Keratinocyte (primary cell): ENCODE measurements at regions not wholly inside any gene's neighbourhood (a gene's known extent, or its start where the extent isn't known, plus 50 kb on each side); places are given as distances from the start of the nearest gene placed in this dataset.

Source experiments
- DNase-seq: peaks from one replicate; pipeline ENCODE4 v3.0.0-alpha.2; 2011; ENCODE audit warnings: low read depth, missing footprints, low spot score
- FAIRE-seq: peaks from 2 replicates; lab custom pipeline; 2011; peaks lifted over from hg19 to GRCh38; lab: Jason Lieb, UNC
- H2AFZ ChIP-seq: 2 replicates; pipeline ENCODE4 v1.6.0; 2012; ENCODE audit warnings: low read length, control low read depth, inconsistent platforms; ENCODE audit not compliant: control insufficient read depth
- H3K27ac ChIP-seq: 2 replicates; pipeline ENCODE4 v1.5.1; 2011; ENCODE audit warnings: low read length; ENCODE audit not compliant: control insufficient read depth, insufficient read depth
- H3K27me3 ChIP-seq: 3 replicates; pipeline ENCODE4 v1.6.0; 2011; ENCODE audit warnings: low read length; ENCODE audit not compliant: control insufficient read depth, insufficient read depth; ENCODE audit errors: extremely low read depth
- H3K36me3 ChIP-seq, 2 experiments: 2 replicates in 1 of 2; 3 replicates in 1 of 2; pipeline ENCODE4 v1.5.1; 2011; ENCODE audit warnings: low read length in 2 of 2, mild to moderate bottlenecking in 1 of 2; ENCODE audit not compliant: control insufficient read depth in 2 of 2, insufficient read depth in 2 of 2; ENCODE audit errors: extremely low read depth in 1 of 2
- H3K4me1 ChIP-seq: 3 replicates; pipeline ENCODE4 v1.5.1; 2011; ENCODE audit warnings: low read length; ENCODE audit not compliant: control insufficient read depth, insufficient read depth; ENCODE audit errors: extremely low read depth
- H3K4me2 ChIP-seq: 3 replicates; pipeline ENCODE4 v1.6.0; 2011; ENCODE audit warnings: low read depth, low read length; ENCODE audit not compliant: control insufficient read depth, insufficient read depth; ENCODE audit errors: extremely low read depth
- H3K4me3 ChIP-seq, 3 experiments: fragments of 200-600 bp in 1 of 3; sonication (generic) in 1 of 3; 2 replicates in 2 of 3; 3 replicates in 1 of 3; pipeline ENCODE4 v1.5.1; 2011 to 2016; ENCODE audit warnings: low read length in 3 of 3, mild to moderate bottlenecking in 3 of 3, control low read depth in 2 of 3, inconsistent platforms in 1 of 3, low read depth in 1 of 3, mixed read lengths in 1 of 3, mixed run types in 1 of 3, moderate library complexity in 1 of 3; ENCODE audit not compliant: control insufficient read depth in 2 of 3, insufficient read depth in 2 of 3; ENCODE audit errors: extremely low read depth in 1 of 3
- H3K79me2 ChIP-seq: 2 replicates; pipeline ENCODE4 v1.6.0; 2012; ENCODE audit warnings: low read length; ENCODE audit not compliant: control insufficient read depth, insufficient read depth
- H3K9ac ChIP-seq: 3 replicates; pipeline ENCODE4 v1.6.0; 2011; ENCODE audit warnings: low read length; ENCODE audit not compliant: control insufficient read depth, insufficient read depth; ENCODE audit errors: extremely low read depth
- H3K9me1 ChIP-seq: 3 replicates; pipeline ENCODE4 v1.6.0; 2011; ENCODE audit warnings: low read length; ENCODE audit not compliant: control insufficient read depth, insufficient read depth; ENCODE audit errors: extremely low read depth
- H3K9me3 ChIP-seq: 2 replicates; pipeline ENCODE4 v1.5.1; 2012; ENCODE audit warnings: low read depth, low read length; ENCODE audit not compliant: control insufficient read depth
- H4K20me1 ChIP-seq: 3 replicates; pipeline ENCODE4 v1.6.0; 2011; ENCODE audit warnings: low read length; ENCODE audit not compliant: control insufficient read depth, insufficient read depth; ENCODE audit errors: extremely low read depth
- EZH2 ChIP-seq: IDR thresholded peaks from one replicate; pipeline ENCODE4 v1.6.1; 2012; ENCODE audit warnings: inconsistent platforms, mild to moderate bottlenecking, low read length, moderate library complexity
- dilution Hi-C: fragments of 300-500 bp; cut with MboI; formaldehyde crosslinking; loops from one replicate; pipeline ENCODE4 v1.7.0; 2020; ENCODE audit warnings: low sequenced_read_pairs; ENCODE audit not compliant: extremely low pct_ligation_motif_present
- TF ChIP-seq, protein P1 (sequence below), 3 experiments: IDR thresholded peaks in 1 of 3; conservative IDR thresholded peaks in 1 of 3; optimal IDR thresholded peaks in 1 of 3; 2 replicates in 2 of 3; 3 replicates in 1 of 3; pipeline versions ENCODE3 to v1.5.1; 2011; ENCODE audit warnings: low read length in 3 of 3, mild to moderate bottlenecking in 3 of 3, moderate library complexity in 2 of 3, control low read depth in 1 of 3, inconsistent platforms in 1 of 3; ENCODE audit not compliant: insufficient read depth in 2 of 3; ENCODE audit errors: extremely low read depth in 1 of 3

DNA sequence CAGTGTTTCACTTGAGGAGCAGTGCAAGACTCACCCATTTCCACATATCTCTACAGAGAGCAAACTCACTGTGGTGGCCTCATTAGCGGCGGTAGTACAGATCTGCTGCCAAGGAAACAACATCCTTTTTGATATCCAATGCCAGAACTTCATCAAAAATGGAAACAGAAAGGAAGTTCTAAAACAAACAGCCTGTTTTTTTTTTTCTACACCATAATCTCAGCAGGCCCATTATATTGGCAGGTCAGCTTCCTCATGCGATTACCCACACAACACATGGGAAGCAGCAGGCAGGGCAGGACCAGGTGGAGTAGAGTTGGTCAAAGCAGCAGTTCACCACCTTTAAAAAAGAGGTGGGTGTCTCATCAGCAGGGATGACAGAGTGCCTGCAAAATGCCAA is 678.9 kb upstream of the CELF4 start:
- H4K20me1 ChIP-seq = no peaks in the 10 kb centered on the region
- H3K9me1 ChIP-seq = no peaks in the 10 kb centered on the region
- H2AFZ ChIP-seq = no peak overlapping the region
- H3K9ac ChIP-seq = no peak overlapping the region
- DNase-seq (no peak), FAIRE-seq (no peak)
- H3K36me3 ChIP-seq = no peaks in the 10 kb centered on the region
- H3K9me3 ChIP-seq = no peaks in the 10 kb centered on the region
- H3K4me1 ChIP-seq = peaks cover 25% of the 10 kb centered on the region
- no peaks in the 10 kb centered on the region for H3K27me3 ChIP-seq
- H3K4me2 ChIP-seq = no peak overlapping the region
- no peak overlapping the region for H3K27ac ChIP-seq
- no peaks in the 10 kb centered on the region for H3K79me2 ChIP-seq
- TF ChIP-seq, protein P1, sequence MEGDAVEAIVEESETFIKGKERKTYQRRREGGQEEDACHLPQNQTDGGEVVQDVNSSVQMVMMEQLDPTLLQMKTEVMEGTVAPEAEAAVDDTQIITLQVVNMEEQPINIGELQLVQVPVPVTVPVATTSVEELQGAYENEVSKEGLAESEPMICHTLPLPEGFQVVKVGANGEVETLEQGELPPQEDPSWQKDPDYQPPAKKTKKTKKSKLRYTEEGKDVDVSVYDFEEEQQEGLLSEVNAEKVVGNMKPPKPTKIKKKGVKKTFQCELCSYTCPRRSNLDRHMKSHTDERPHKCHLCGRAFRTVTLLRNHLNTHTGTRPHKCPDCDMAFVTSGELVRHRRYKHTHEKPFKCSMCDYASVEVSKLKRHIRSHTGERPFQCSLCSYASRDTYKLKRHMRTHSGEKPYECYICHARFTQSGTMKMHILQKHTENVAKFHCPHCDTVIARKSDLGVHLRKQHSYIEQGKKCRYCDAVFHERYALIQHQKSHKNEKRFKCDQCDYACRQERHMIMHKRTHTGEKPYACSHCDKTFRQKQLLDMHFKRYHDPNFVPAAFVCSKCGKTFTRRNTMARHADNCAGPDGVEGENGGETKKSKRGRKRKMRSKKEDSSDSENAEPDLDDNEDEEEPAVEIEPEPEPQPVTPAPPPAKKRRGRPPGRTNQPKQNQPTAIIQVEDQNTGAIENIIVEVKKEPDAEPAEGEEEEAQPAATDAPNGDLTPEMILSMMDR (optimal IDR thresholded peaks at IDR 0.05 in 1 of 3, IDR thresholded peaks at IDR 0.05 in 1 of 3, conservative IDR thresholded peaks at IDR 0.05 in 1 of 3; ENCODE audit: extremely low read depth in 1 of 3, insufficient read depth in 2 of 3, low read length in 3 of 3) = no peak
- no peak for TF ChIP-seq EZH2
- no peak overlapping the region for H3K4me3 ChIP-seq
- dilution Hi-C loops = no loop called here

DNA sequence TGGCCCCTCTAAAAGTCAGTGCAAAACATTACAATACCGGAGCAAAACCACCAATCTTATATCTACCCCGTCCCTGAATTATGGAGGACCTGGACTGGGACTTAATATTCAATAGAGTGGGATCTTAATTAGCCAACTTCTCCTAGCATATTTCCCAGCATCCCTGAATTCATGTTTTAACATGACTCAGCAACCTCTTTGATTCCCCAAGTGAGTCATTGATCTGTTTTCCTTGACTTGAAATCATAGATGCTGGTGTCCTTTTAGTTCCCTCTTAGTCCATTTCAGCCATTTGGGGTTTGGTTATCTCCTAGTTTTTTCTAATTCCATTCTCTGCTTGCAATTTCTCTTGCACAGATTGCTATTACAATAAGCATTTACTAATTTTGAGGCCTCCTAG is 677.7 kb upstream of the CELF4 start:
- Histone ChIP-seq H3K9me1 (no peaks in the 10 kb centered on the region), H3K36me3 (no peaks in the 10 kb centered on the region), H3K79me2 (no peaks in the 10 kb centered on the region), H3K4me3 (no peak overlapping the region), H2AFZ (no peak overlapping the region), H3K27ac (peak overlapping the region; percentile 10), H3K9me3 (no peaks in the 10 kb centered on the region), H4K20me1 (no peaks in the 10 kb centered on the region), H3K4me1 (peaks cover 32% of the 10 kb centered on the region), H3K27me3 (no peaks in the 10 kb centered on the region), H3K9ac (no peak overlapping the region), H3K4me2 (no peak overlapping the region)
- dilution Hi-C loops = no loop called here
- DNase-seq (no peak), FAIRE-seq (peak; percentile 89)
- no peak for TF ChIP-seq EZH2
- TF ChIP-seq, protein P1 (optimal IDR thresholded peaks at IDR 0.05 in 1 of 3, IDR thresholded peaks at IDR 0.05 in 1 of 3, conservative IDR thresholded peaks at IDR 0.05 in 1 of 3; ENCODE audit: extremely low read depth in 1 of 3, insufficient read depth in 2 of 3, low read length in 3 of 3) = no peak
